NT2/D1 (cell line): ENCODE measurements at regions not wholly inside any gene's neighbourhood (a gene's known extent, or its start where the extent isn't known, plus 50 kb on each side); places are given as distances from the start of the nearest gene placed in this dataset.

ENCODE experiments used
- SUZ12 ChIP-seq: IDR thresholded peaks from 2 replicates; pipeline ENCODE4 v1.6.1; 2011; ENCODE audit not compliant: insufficient read length, insufficient read depth; ENCODE audit errors: extremely low read depth
- YY1 ChIP-seq: IDR thresholded peaks from 2 replicates; pipeline ENCODE4 v1.6.1; 2011; ENCODE audit not compliant: insufficient read length, insufficient read depth
- ZNF274 ChIP-seq: IDR thresholded peaks from 2 replicates; pipeline ENCODE4 v1.6.1; 2011; ENCODE audit warnings: mild to moderate bottlenecking, low read depth, low read length

- no peak for TF ChIP-seq YY1
- no peak for TF ChIP-seq SUZ12
- TF ChIP-seq ZNF274 = no peak
Observed at GRCh38 chr6:50145125-50145524, 95.4 kb upstream of the DEFB112 start.
